ENCODE measurements at regions not wholly inside any gene's neighbourhood (a gene's known extent, or its start where the extent isn't known, plus 50 kb on each side); places are given as distances from the start of the nearest gene placed in this dataset.

- Histone ChIP-seq H3K4me3 (ENCODE audit: low read depth, low read length) (no peak overlapping the region), H3K27me3 (no peaks in the 10 kb centered on the region), H3K4me1 (peaks cover 8% of the 10 kb centered on the region), H3K36me3 (no peaks in the 10 kb centered on the region), H3K9me3 (no peaks in the 10 kb centered on the region)
- no peak for TF ChIP-seq CTCF (IDR thresholded peaks at IDR 0.05; ENCODE audit: low read depth, low read length)
- no peak for DNase-seq
Measured at GRCh38 chr11:119533462-119533861, 110.5 kb upstream of the THY1 start.

DNA sequence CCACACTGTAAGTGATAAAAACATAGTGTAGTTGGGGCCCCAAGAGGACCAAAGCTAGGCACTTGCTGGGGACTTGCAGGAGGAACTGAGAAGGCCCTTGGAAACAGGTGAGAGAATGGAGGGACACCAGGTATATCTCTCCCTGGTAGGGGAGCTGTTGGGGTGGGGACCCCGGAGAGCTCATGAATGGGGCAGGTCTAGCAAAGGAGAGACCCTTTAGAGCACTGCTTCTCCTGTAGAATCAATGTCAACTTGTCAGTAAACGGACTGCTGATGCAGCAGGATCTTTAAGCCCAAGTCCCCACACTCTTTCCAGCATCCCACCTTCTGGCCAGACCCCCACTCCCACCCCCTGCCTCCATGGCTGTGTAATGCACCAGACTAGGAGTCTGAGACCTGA lies 109.6 kb upstream of the THY1 start:
- no peaks in the 10 kb centered on the region for H3K27me3 ChIP-seq
- peaks cover 8% of the 10 kb centered on the region for H3K4me1 ChIP-seq
- H3K36me3 ChIP-seq = no peaks in the 10 kb centered on the region
- no peak for DNase-seq
- no peak overlapping the region for H3K4me3 ChIP-seq (ENCODE audit: low read depth, low read length)
- H3K9me3 ChIP-seq = no peaks in the 10 kb centered on the region
- no peak for TF ChIP-seq CTCF (IDR thresholded peaks at IDR 0.05; ENCODE audit: low read depth, low read length)

DNA sequence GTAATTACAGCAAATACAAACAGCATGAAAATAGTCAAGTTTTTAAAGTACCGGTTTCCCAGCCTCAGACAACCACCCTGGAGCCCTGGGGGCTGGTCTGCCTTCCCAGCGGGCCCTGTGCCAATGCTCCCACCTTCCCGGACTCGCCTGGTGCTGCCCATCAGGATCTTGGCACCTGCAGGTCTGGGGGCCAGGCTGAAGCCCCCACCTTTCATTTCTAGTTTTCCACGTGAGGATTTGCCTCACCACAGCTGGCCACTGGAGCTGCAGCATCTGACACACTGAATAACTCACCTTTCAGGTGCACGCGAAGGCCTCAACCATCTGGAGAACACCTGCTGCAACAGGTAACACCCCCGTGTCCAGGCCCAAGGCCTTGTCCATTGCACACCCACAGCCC lies 108.7 kb upstream of the THY1 start:
- Histone ChIP-seq H3K4me3 (ENCODE audit: low read depth, low read length) (no peak overlapping the region), H3K27me3 (no peaks in the 10 kb centered on the region), H3K4me1 (peaks cover 5% of the 10 kb centered on the region), H3K9me3 (no peaks in the 10 kb centered on the region), H3K36me3 (no peaks in the 10 kb centered on the region)
- TF ChIP-seq CTCF (IDR thresholded peaks at IDR 0.05; ENCODE audit: low read depth, low read length) = no peak
- no peak for DNase-seq

DNA sequence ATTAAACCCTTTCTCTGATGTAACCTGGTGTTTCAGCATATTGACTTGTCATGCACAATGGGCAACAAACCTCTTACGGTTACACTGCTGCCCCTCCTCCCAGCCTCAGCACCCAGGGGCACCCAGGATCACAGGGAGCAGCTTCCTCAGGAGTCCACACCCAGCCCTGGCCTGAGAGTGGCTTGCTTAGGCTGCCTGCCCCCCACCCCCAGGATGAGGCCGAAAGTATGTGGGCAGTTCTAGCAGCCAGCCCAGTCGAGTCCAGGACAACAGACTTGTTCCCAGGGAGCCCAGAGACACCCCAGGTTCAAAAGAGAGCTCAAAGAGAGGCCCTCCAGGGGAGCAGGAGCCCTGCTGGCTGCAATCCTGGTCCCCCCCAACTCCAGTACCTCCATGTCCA lies 108.1 kb upstream of the THY1 start:
- Histone ChIP-seq H3K4me1 (peaks cover 5% of the 10 kb centered on the region), H3K4me3 (ENCODE audit: low read depth, low read length) (no peak overlapping the region), H3K27me3 (no peaks in the 10 kb centered on the region), H3K36me3 (no peaks in the 10 kb centered on the region), H3K9me3 (no peaks in the 10 kb centered on the region)
- no peak for TF ChIP-seq CTCF (IDR thresholded peaks at IDR 0.05; ENCODE audit: low read depth, low read length)
- no peak for DNase-seq

GRCh38 chr11:119530509-119530908 lies 107.5 kb upstream of the THY1 start:
- Histone ChIP-seq H3K36me3 (no peaks in the 10 kb centered on the region), H3K9me3 (no peaks in the 10 kb centered on the region), H3K4me1 (peaks cover 5% of the 10 kb centered on the region), H3K27me3 (no peaks in the 10 kb centered on the region), H3K4me3 (ENCODE audit: low read depth, low read length) (no peak overlapping the region)
- TF ChIP-seq CTCF (IDR thresholded peaks at IDR 0.05; ENCODE audit: low read depth, low read length) = no peak
- DNase-seq = no peak

- DNase-seq = no peak
- H3K27me3 ChIP-seq = no peaks in the 10 kb centered on the region
- no peaks in the 10 kb centered on the region for H3K36me3 ChIP-seq
- peaks cover 5% of the 10 kb centered on the region for H3K4me1 ChIP-seq
- no peaks in the 10 kb centered on the region for H3K9me3 ChIP-seq
- no peak for TF ChIP-seq CTCF (IDR thresholded peaks at IDR 0.05; ENCODE audit: low read depth, low read length)
- no peak overlapping the region for H3K4me3 ChIP-seq (ENCODE audit: low read depth, low read length)
Measured at GRCh38 chr11:119529936-119530335, 107.0 kb upstream of the THY1 start.

Measured in BE2C (cell line).